Lung (tissue), 11 donors: ENCODE measurements at regions not wholly inside any gene's neighbourhood (a gene's known extent, or its start where the extent isn't known, plus 50 kb on each side); places are given as distances from the start of the nearest gene placed in this dataset.

Source experiments
- ATAC-seq: fragments of 200-7000 bp; cut with Tn5 transposase; one replicate; pipeline ENCODE4 v1.9.1; 2020; ENCODE audit warnings: moderate number of reproducible peaks; ENCODE audit not compliant: insufficient read depth, low FRiP score
- DNase-seq, 3 donors: peaks; one replicate each; pipeline ENCODE4 v3.0.0-alpha.2; 2013 to 2017
- H3K27ac ChIP-seq, 2 donors: one replicate each; pipeline ENCODE4 v1.5.1; 2013; ENCODE audit warnings: mild to moderate bottlenecking in 2 of 2, moderate library complexity in 2 of 2, control low read depth in 1 of 2, inconsistent platforms in 1 of 2, low read depth in 1 of 2, low read length in 1 of 2
- H3K27me3 ChIP-seq, 3 donors: one replicate each; pipeline ENCODE4 v1.5.1; 2013; ENCODE audit warnings: low read length in 2 of 3; ENCODE audit not compliant: control insufficient read depth in 3 of 3, insufficient read depth in 3 of 3
- H3K36me3 ChIP-seq, 4 donors: one replicate each; pipeline ENCODE4 v1.5.1; 2013; ENCODE audit warnings: low read length in 4 of 4, mild to moderate bottlenecking in 1 of 4, moderate library complexity in 1 of 4; ENCODE audit not compliant: control insufficient read depth in 4 of 4, insufficient read depth in 4 of 4
- H3K4me1 ChIP-seq, 5 donors: one replicate each; pipeline ENCODE4 v1.5.1; 2013; ENCODE audit warnings: low read length in 5 of 5, mild to moderate bottlenecking in 2 of 5, moderate library complexity in 1 of 5; ENCODE audit not compliant: control insufficient read depth in 5 of 5, insufficient read depth in 5 of 5
- H3K4me3 ChIP-seq: one replicate; pipeline ENCODE4 v1.5.1; 2013; ENCODE audit warnings: mild to moderate bottlenecking, control low read depth, moderate library complexity
- H3K9ac ChIP-seq, 2 donors: one replicate each; pipeline ENCODE4 v1.5.1; 2013; ENCODE audit warnings: low read length in 2 of 2, control low read depth in 1 of 2; ENCODE audit not compliant: insufficient read depth in 1 of 2
- H3K9me3 ChIP-seq, 4 donors: one replicate each; pipeline ENCODE4 v1.5.1; 2013; ENCODE audit warnings: low read length in 3 of 4, mild to moderate bottlenecking in 1 of 4, moderate library complexity in 1 of 4; ENCODE audit not compliant: control insufficient read depth in 4 of 4, insufficient read depth in 3 of 4
- WGBS, 2 donors: extraction: QIAGEN DNeasy Blood & Tissue Kit; methylation state at CpG; one replicate each; pipeline ENCODE4 v1.1.7; 2013; 5-methylcytosine and 5-hydroxymethylcytosine counted together
- TF ChIP-seq, protein P1 (sequence below): IDR thresholded peaks from 2 replicates; pipeline ENCODE4 v1.5.1; 2012; ENCODE audit warnings: mild to moderate bottlenecking; ENCODE audit errors: control extremely low read depth, extremely low read depth
- donor health status: control.
- donor health status: control.
- donor health status: Bipolar disorder and iron deficiency.
- donor health status: healthy.
- donor health status: DM: yes; HTN: yes; CAD: no.

- H3K27me3 ChIP-seq, result no peaks in the 10 kb centered on the region
- WGBS, 2 donors, result 34 to 55% methylated on average over 2 of the region's 2 CpGs
- H3K36me3 ChIP-seq, result no peaks in the 10 kb centered on the region
- DNase-seq, result no peak
- peaks cover 0 to 26% (median 4%) of the 10 kb centered on the region in 5 donors for H3K4me1 ChIP-seq
- no peak overlapping the region for H3K4me3 ChIP-seq
- H3K27ac ChIP-seq, result no peak overlapping the region
- TF ChIP-seq, protein P1, sequence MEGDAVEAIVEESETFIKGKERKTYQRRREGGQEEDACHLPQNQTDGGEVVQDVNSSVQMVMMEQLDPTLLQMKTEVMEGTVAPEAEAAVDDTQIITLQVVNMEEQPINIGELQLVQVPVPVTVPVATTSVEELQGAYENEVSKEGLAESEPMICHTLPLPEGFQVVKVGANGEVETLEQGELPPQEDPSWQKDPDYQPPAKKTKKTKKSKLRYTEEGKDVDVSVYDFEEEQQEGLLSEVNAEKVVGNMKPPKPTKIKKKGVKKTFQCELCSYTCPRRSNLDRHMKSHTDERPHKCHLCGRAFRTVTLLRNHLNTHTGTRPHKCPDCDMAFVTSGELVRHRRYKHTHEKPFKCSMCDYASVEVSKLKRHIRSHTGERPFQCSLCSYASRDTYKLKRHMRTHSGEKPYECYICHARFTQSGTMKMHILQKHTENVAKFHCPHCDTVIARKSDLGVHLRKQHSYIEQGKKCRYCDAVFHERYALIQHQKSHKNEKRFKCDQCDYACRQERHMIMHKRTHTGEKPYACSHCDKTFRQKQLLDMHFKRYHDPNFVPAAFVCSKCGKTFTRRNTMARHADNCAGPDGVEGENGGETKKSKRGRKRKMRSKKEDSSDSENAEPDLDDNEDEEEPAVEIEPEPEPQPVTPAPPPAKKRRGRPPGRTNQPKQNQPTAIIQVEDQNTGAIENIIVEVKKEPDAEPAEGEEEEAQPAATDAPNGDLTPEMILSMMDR, result no peak
- no peak overlapping the region for H3K9ac ChIP-seq
- peaks cover 0 to 10% (median 4%) of the 10 kb centered on the region in 4 donors for H3K9me3 ChIP-seq
- ATAC-seq, result no peak
Observed at GRCh38 chr6:140321891-140322290, 947.4 kb upstream of the CITED2 start.

DNA sequence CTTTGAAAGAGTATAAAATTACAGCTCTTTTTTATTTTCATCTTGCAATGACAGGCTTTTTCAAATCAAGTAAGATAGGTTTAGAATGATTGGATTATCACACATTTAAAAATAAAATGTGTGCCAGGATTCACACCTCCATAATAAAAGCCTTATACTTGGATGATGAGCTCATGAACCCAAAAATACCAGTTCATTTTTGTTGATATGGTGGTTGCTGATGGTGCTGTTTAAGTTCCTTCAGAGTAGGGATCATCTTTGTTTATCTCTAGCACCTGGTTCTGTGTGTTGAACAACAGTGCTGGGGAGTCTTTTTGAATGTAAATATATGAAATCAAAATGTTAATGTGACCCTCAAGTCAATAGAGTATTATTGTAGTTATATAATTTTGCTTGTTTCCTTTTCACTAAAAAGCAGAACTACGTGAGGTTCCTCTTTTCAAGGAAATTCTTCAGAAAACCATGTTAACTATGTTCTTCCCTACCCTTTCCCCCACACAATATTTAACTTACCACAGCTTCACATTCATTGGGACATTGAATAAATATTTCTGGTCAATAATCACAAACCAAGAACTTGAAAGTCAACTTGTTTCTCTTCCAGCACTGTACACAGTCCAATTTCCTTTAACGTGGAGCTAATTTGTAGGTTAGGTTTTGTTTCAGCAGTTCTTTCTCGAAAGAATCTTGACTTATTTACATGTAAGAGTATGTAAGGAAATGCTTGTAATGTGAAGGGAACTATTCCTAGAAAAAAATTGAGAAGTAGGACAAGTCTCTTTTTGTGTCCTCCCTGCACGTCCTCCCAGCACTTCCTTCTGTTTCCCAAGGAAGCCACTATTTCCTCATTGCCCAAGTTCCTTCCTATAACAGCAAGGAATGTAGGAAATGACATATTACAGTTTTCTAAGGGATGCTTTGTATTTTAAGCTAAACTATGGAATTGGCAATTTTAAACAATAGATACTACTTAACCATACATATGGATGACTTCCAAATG lies 945.9 kb upstream of the CITED2 start:
- Histone ChIP-seq H3K9me3 (no peaks in the 10 kb centered on the region), H3K27ac (no peak overlapping the region), H3K27me3 (no peaks in the 10 kb centered on the region), H3K9ac (no peak overlapping the region), H3K4me3 (no peak overlapping the region), H3K36me3 (no peaks in the 10 kb centered on the region), H3K4me1 (peaks cover 0 to 26% (median 4%) of the 10 kb centered on the region in 5 donors)
- DNase-seq, result peak in 2 of 3 donors; percentile 28 to 29
- WGBS, 2 donors, result 9 to 20% methylated on average over 4 of the region's 4 CpGs
- TF ChIP-seq, protein P1, result no peak
- no peak for ATAC-seq

- no peaks in the 10 kb centered on the region for H3K36me3 ChIP-seq
- no peak overlapping the region for H3K27ac ChIP-seq
- H3K27me3 ChIP-seq, result no peaks in the 10 kb centered on the region
- H3K9ac ChIP-seq, result no peak overlapping the region
- no peaks in the 10 kb centered on the region for H3K9me3 ChIP-seq
- no peak for ATAC-seq
- TF ChIP-seq, protein P1, result no peak
- H3K4me1 ChIP-seq, result peaks cover 0 to 26% (median 4%) of the 10 kb centered on the region in 5 donors
- no peak overlapping the region for H3K4me3 ChIP-seq
- WGBS, 2 donors, result 47 to 60% methylated on average over 2 of the region's 2 CpGs
- DNase-seq, result peak in 2 of 3 donors; percentile 46 to 65
Observed at GRCh38 chr6:140319209-140319608, 944.8 kb upstream of the CITED2 start.
